ENCODE measurements at regions not wholly inside any gene's neighbourhood (a gene's known extent, or its start where the extent isn't known, plus 50 kb on each side); places are given as distances from the start of the nearest gene placed in this dataset.

GRCh38 chr1:181910905-181911304, 150.6 kb downstream of the ZNF648 start:
- TF ChIP-seq BHLHE40 (IDR thresholded peaks at IDR 0.05; ENCODE audit: borderline replicate concordance) (no peak), L3MBTL2 (conservative IDR thresholded peaks at IDR 0.05) (no peak), FOXA1 (IDR thresholded peaks at IDR 0.05) (no peak), ELF4 (IDR thresholded peaks at IDR 0.05) (no peak), FOXM1 (IDR thresholded peaks at IDR 0.05; ENCODE audit: borderline replicate concordance) (no peak), PKNOX1 (IDR thresholded peaks at IDR 0.05) (no peak), ZNF384 (IDR thresholded peaks at IDR 0.05) (no peak), FOXK2 (IDR thresholded peaks at IDR 0.05) (no peak), TARDBP (IDR thresholded peaks at IDR 0.05) (no peak), SUZ12 (IDR thresholded peaks at IDR 0.05) (no peak)

All from HEK293T (cell line).